SKM-1 (cell line): ENCODE measurements at regions not wholly inside any gene's neighbourhood (a gene's known extent, or its start where the extent isn't known, plus 50 kb on each side); places are given as distances from the start of the nearest gene placed in this dataset.
A peak's percentile ranks its signal among the peaks of the same experiment; 100 is the strongest.

ENCODE experiments used
- DNase-seq: peaks from one replicate; lab custom pipeline; 2025; ENCODE audit not compliant: unreplicated experiment; lab: John Stamatoyannopoulos, UW

DNA sequence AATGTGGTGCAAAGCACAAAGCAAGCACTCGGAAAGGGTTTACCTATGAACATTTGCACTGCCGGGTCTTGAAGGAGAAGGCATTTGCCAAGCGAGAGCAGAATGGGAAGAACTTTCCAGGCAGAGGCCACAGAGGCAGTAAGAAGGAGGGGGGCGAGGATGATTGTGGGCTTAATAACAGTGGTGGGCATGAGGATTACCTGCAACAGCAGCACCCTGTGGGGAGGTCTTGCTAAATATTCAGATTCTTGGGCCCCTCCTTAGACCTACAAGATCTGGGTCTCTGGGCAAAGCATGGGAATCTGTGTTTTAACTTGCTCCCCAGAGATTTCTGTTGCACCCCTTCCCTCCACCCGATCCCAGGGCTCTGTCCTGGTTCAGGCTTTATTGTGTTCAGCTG lies 75.1 kb upstream of the ZBED5 start:
- no peak for DNase-seq

DNA sequence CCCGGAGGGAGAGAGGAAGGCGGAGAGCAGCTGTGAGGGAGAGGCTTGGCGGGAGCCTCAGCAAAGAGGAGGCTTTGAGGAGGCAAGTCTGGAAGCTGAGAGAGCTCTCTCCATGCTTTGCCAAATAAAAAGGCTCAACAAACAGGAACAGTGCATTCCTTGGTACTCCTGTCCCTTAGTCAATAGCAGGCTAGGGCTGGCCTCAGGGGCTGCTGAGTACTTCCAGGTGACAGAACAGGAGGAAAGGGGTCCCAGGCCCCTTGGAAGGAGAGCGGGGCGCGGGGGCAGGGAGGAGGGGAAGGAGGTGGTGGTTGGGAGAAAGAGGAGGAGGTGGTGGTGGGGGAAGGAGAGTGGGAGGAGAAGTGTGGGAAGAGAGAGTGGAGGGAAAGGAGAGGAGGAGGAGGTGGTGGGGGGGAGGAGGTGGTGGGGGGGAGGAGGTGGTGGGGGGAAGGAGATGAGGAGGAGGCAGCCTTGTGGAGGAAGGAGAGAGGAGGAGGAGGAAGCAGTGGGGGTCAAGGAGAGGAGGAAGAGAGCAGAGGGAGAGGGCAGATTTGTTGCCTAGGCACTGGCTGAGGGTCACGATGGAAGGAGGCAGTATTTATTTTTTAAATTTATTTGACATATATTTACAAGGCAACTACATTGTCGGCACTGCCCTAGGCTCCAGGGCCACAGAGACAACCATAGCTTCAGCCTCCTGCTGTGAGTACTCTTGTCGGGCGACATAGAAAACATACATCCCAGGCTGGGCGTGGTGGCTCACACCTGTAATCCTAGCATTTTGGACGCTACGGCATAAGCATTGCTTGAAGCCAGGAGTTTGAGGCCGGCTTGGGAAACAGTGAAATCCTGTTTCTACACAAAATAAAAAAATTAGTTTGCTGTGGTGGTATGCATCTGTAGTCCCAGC lies 74.2 kb upstream of the ZBED5 start:
- no peak for DNase-seq

DNA sequence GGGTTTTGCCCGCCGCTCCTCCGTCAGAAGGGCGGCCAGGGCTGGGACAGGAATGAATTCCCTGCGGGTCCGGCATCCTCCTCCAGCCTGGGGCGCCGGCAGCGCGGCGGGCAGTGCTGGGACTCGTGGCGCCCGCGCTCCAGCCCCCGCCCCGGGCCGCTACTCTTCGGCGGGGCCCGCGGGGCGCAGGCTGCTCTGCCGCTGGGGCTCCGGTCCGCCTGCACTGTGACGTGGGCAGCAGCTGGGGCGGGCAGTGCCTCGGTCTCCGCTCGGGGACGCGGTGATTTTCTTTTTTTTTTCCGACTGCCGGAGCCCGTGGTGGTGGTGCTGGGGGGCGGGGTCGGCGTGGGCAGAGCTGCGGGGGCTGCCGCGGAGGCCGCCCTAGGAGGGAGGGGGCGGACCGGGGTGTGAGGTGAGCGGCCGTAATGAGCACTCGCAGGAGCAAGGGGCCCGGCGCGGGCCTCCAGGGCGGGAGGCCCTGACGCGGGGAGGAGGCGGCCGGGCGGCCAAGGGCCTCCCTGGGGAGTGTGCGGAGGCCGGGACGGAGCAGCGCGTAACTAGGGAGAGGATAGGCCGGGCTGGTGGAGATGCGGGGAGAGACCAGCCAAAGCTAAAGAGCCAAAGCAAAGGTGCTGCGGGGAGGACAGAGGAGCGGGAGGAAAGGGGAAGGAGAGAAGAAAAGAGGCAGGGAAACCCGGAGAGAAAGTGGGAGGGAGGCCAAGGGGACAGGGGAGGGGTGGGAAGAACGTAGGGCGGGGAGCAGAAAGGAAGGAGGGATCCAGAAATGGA lies 73.3 kb upstream of the ZBED5 start:
- DNase-seq: peak; percentile 34

DNA sequence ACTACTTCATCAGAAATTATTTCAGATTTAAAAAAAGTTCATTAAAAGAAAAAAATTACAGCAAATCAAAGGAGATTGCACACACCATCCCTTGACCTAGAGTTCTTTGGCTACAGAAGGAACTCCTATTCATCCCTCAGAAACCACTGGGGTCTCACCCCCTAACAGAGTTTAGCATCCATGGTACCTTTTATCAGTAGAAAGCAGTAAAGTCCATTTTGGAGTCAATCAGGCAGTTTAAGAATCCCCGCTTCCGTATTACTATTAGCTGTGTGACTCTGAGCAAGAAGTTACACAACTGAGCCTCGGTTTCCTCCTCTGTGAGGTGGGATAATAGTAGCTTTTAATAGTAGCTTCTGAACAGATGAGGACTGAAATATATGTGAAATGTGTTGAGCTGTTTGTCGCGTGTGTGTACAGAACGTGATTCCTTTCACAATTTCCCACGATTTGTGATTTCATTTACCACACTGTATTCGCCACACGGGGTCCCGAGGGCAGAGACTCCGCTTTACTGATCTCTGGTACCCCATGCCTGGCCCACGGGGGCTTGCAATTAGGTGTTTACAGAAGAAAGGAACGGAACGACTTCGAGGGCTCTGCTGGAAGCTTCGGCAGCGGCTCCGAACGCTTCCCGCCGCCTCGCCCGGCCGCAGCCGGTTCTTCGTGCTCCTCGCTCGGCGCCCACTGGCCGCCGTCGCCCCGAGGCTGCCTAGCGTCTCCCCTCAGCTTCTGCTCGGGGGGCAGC lies 72.5 kb upstream of the ZBED5 start:
- no peak for DNase-seq

DNA sequence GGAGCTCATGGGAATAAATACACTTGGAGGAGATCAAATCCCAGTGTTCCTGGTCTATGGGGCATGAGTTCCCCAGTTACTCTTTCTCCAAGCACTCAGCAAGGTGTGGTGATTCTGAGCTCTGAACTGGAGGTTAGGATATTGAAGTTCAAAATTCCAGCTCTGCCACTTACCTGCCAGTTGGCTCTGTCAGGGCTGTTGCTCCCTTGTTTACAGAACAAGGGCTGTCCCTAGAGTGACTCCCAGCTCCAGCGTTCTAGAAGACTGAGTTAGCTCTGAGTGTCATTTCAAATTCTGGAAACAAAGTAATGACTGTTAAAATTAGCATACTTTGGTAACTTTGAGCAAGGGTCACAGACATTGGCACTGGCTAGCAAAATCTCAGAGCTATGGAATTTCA lies 69.7 kb upstream of the ZBED5 start:
- DNase-seq: no peak

DNA sequence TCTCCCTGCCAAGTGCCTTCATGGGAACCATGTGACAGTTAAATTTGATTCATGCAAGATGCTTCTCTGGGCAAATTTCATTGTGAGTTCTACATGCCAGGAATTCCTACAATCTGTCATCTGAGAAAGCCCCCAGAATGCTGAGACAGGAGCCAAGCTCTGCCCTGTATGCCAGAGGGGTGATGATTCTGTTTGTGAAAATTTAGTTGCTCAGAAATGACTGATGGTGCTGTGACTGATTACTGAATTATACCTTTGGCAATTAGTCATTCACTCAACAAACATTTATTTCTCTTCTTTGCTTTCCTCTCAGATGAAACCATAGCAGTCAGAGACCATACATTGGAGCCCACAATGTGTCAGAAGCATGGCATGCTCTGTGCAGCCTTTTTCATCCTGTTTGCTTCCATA lies 69.0 kb upstream of the ZBED5 start:
- DNase-seq: no peak

DNA sequence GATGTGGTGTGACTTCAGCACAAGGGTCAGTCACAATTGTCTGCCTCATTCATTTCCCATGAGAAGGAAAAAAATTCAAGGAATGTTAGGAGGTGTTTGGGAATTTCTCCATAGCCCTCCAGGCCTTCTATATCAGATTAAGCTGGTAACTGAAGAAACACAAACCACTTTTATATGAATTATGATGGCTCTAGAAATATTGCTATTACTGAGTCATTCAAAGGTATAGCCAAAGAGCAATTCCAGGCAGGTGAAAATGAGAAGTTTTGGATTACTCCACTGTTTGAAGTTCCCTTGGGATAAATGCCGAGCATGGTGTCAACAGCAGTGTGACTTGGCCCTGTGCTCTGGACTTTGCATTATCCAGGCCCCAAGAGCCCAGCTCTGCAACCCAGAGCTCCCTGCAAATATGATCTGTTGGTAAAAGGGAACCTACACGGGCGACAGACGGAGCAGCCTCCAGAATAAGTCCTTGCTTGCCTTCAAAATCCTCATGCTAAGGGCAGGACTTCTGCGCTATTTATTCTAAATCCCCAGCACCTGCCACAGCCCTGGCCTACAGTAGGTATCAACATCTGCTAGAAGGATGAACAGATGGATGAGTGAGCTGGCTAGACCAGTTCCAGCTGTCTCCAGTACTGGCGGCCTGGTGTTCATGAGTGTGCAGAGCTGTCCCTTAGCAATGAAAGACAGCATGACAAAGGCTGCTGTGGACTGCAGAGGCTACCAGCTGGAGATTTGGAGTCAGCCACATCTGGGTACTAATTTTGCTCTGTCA lies 67.5 kb upstream of the ZBED5 start:
- DNase-seq: no peak

DNA sequence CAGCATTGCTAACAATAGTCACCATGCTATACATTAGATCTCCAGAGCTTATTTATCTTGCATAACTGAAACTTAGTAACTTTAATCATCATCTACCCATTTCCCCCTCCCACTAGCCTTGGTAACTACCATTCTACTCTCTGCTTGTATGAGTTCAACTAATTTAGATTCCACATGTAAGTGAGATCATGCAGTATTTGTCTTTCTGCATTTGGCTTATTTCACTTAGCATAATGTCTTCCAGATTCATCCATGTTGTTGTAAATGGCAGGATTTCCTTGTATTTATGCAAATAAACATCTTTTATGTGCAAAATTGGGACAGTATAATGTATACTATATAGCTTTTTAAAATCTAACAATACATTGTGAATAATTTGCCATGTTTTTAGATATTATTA lies 66.0 kb upstream of the ZBED5 start:
- DNase-seq: no peak

DNA sequence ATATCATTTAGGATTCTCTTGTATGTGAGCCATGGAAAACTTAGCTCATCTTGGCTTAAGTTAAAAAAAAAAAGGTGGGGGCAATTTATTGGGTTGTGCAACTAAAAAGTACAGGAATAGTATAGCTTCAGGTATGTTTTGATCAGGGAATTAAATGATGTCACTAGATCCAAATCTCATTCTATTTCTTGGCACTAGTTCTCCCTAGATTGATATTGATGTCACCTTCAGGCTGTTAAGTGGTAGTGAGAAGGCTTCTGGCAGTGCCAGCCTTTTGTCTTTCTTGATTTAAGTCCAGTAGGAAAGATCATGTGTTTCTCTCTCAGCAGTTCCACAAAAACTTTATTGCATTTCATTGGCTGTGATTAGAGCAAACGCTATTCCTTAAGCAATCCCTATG lies 65.0 kb upstream of the ZBED5 start:
- no peak for DNase-seq

DNA sequence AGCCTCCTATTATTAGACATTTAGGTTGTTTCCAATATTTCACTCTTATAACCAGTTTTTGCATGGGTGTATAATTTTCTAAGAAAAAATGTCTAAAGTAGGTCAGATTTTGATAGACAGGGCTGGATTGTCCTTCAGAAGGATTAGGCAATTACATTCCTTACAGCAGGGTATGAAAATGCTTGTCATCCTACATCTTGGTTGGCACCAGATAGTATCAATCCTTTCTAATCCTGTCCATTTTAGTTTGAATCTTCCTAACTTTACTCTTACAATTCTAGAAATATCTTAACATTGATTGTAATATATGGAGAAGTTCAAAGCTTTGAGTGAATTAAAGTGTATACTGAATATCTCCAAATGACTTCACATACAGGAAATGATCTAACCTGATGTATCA lies 63.0 kb upstream of the ZBED5 start:
- no peak for DNase-seq

DNA sequence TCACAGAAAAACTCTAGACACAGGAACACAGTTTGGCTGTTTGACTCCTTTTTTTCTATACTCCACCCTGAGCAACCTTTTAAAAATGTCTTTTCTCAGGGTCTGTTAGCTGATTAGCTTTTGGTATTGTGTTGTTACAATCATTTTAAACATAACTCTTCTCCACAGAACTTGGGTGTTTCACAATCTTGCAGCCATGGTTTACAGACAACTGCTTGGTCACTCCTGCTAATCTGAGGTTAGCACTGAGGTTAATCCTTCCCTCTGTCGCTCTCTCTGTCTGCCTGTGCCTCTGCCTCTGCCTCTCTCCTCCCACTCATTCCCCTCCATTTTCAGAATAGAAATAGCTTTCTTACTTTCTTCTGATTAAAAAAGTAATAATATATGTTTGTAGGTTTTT lies 62.4 kb upstream of the ZBED5 start:
- peak; percentile 76 for DNase-seq

DNA sequence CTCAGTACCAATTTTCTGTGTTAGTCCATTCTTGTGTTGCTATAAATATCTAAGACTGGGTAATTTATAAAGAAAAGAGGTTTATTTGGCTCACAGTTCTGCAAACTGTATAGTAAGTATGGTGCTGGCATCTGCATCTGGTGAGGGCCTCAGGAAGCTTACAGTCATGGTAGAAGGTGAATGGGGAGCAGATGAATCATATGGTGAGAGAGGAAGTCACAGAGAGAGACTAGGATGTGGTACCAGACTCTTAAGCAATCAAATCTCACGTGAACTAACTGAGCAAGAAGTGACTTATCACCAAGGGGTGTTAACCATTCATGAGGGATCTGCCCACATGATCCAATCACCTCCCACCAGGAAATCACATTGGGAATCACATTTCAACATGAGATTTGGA lies 60.8 kb upstream of the ZBED5 start:
- peak; percentile 38 for DNase-seq

DNA sequence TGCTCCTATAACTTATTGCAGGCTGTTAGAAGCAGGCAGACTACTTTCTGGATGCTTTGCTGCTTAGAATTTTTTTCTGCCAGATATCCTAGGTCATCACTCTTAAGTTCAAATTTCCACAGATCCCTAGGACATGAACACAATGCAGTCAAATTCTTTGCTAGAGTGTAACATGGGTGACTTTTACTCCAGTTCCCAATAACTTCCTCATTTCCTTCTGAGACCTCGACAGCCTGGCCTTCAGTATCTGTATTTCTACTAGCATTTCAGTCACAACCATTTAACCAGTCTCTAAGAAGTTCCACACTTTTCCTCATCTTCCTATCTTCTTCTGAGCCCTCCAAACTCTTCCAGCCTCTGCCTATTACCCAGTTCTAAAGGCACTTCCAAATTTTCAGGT lies 60.4 kb upstream of the ZBED5 start:
- peak; percentile 31 for DNase-seq

DNA sequence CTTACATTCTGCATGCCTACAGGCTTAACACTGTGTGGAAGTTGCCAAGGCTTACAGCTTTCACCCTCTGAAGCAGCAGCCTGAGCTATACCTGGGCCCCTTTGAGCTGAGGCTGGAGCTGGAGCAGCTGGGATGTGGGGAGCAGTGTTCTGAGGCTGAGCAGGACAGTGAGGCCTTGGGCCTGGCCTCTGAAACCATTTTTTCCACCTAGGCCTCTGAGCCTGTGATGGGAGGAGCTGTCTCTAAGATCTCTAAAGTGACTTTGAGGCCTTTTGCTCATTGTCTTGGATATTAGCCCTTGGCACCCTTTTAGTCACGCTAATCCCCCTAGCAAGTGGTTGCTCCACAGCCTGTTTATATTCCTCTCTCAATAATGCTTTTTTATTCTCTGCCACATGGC lies 59.9 kb upstream of the ZBED5 start:
- no peak for DNase-seq

DNA sequence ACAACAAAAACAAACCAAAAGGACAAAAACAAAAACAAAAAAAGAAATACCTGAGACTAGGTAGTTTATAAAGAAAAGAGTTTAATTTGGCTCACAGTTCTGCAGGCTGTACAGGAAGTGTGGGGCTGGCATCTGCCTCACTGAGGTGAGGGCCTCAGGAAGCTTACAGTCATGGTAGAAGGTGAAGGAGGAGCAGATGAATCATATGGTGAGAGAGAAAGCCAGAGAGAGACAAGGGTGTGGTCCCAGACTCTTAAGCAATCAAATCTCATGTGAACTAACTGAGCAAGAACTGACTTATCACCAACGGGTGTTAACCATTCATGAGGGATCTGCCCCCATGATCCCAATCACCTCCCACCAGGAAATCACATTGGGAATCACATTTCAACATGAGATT lies 58.8 kb upstream of the ZBED5 start:
- no peak for DNase-seq

DNA sequence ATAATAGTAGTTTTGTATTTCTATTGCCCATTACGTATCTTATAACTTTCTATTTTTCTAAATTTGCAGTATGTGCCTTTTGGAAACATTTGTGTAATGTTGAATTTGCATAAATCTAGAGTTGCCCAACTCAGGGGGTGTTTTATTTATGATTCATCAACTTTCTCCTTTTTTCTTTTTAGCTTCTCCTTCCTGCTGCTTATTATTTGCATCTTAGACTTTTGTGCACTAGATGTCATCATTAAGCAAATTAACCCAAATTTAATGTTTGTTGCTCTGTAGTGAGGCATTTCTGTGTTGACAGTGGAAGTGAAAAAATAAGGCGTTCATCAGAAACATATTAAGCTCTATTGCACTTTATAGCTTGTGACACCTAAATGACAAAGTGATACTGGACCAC lies 56.2 kb upstream of the ZBED5 start:
- DNase-seq: no peak

DNA sequence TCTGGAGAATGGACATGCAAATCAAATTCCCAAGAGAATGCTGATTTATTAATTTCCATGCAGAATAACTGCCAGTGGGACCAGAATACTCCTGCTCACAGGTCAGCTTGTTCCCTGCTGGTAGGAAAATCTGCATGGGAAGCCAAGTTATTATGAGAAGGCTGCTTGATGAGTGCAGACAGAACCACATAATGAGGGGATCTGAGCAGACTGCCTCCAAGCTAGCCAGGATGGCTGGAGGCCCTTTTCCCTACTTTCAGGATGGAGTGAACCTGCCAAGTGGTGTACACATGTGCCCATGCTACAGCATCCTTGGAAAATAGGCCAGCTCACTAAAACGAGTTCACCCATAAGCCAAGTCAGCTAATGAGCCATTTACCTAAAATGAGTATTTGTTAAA lies 55.2 kb upstream of the ZBED5 start:
- DNase-seq: no peak

DNA sequence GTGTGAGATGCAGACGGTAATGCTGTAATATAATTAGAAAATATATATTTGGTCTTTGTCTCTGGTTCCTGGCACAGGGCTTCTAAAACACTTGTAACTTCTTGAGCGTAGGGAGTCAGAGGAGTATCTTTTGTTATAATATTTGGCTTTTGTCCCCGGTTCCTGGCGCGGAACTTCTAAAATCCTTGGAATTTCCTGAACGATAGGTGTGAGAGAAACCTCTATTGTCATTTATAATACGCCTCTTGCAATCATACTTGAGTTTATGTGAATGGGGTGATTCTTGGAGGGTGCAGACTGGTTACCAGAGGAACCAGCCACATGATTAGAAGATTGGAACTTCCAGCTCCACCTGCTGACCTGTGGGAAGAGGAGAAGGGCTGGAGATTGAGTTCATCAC lies 54.1 kb upstream of the ZBED5 start:
- no peak for DNase-seq

DNA sequence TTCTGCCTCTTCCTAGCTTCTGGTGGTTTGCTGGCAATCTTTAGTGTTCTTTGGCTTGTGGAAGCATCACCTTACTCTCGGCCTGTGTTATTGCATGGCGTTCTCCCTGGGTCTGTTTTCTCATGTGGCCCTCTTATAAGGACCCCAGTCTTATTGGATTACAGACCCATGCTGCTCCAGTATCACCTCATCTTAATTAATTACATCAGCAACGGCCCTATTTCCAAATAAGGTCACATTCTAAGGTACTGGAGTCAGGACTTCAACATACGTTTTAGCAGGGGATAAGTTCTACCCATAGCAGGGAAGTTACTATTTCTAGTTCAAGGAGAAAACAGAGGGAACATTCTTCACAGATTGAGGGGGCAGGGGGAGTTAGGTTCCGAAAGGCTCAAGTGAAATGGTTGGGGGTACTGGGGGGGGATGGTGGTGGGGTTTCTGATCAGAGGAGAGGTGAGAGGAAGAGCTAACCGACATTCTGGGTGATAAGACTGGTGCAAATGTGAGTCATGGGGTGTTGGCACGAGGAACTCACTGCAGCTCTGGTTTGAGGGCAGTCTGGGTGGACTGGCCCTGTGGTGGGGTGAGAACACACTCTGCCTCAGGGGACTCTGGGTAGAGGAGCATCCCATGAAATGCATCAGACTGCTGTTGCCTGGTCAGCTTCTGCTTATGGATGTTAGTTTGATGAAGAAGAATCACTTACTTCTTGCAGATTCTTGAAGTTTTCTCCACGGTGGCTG lies 51.5 kb upstream of the ZBED5 start:
- DNase-seq: no peak
